Gastrocnemius medialis (tissue), 4 donors: ENCODE measurements at regions not wholly inside any gene's neighbourhood (a gene's known extent, or its start where the extent isn't known, plus 50 kb on each side); places are given as distances from the start of the nearest gene placed in this dataset.

ENCODE experiments used
- POLR2A ChIP-seq, 2 donors: fragments of 450-650 bp; IDR thresholded peaks; one replicate each; pipeline ENCODE4 v1.6.1; 2017; ENCODE audit warnings: antibody characterized with exemption in 2 of 2, mild to moderate bottlenecking in 2 of 2, moderate library complexity in 2 of 2
- TF ChIP-seq, protein P1 (sequence below), 5 experiments: fragments of 450-650 bp in 3 of 5; fragments of 200-600 bp in 2 of 5; sonication (generic) in 2 of 5; IDR thresholded peaks in 4 of 5; conservative IDR thresholded peaks in 1 of 5; 1 replicate in 4 of 5; 2 replicates in 1 of 5; pipeline ENCODE4 v1.5.1; 2016 to 2019; ENCODE audit warnings: antibody characterized with exemption in 5 of 5, mild to moderate bottlenecking in 3 of 5, moderate library complexity in 3 of 5

DNA sequence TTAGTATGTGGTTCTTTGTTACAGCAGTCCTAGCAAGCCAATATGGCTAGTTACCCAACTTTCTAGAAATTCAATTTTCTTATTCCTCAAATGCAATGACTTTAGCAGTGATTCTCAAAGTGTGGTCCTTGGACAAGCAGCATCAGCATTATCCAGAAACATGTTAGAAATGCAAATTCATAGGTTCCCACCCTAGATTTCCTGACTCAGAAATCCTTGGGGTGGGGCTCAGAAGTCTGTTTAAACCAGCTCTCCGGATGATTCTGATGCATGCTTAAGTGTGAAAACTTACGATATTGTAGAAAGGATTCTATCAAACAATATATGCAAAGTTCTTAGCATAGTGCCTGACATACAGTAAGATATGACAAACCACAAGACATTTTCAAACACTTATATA is 757.1 kb downstream of the DHX35 start:
- TF ChIP-seq, protein P1, sequence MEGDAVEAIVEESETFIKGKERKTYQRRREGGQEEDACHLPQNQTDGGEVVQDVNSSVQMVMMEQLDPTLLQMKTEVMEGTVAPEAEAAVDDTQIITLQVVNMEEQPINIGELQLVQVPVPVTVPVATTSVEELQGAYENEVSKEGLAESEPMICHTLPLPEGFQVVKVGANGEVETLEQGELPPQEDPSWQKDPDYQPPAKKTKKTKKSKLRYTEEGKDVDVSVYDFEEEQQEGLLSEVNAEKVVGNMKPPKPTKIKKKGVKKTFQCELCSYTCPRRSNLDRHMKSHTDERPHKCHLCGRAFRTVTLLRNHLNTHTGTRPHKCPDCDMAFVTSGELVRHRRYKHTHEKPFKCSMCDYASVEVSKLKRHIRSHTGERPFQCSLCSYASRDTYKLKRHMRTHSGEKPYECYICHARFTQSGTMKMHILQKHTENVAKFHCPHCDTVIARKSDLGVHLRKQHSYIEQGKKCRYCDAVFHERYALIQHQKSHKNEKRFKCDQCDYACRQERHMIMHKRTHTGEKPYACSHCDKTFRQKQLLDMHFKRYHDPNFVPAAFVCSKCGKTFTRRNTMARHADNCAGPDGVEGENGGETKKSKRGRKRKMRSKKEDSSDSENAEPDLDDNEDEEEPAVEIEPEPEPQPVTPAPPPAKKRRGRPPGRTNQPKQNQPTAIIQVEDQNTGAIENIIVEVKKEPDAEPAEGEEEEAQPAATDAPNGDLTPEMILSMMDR (IDR thresholded peaks at IDR 0.05 in 4 of 5, conservative IDR thresholded peaks at IDR 0.05 in 1 of 5) = no peak
- no peak for TF ChIP-seq POLR2A (IDR thresholded peaks at IDR 0.05)
